BE2C (cell line): ENCODE measurements at regions not wholly inside any gene's neighbourhood (a gene's known extent, or its start where the extent isn't known, plus 50 kb on each side); places are given as distances from the start of the nearest gene placed in this dataset.

ENCODE experiments used
- DNase-seq: peaks from one replicate; pipeline ENCODE4 v3.0.0-alpha.2; 2020
- H3K27me3 ChIP-seq: fragments of 250-450 bp; sonication (Bioruptor Pico); 2 replicates; pipeline ENCODE4 v1.5.1; 2020; ENCODE audit warnings: mild to moderate bottlenecking
- H3K36me3 ChIP-seq: fragments of 250-450 bp; sonication (Bioruptor Pico); 2 replicates; pipeline ENCODE4 v1.5.1; 2020; ENCODE audit warnings: mild to moderate bottlenecking
- H3K4me1 ChIP-seq: fragments of 250-450 bp; sonication (Bioruptor Pico); 2 replicates; pipeline ENCODE4 v1.5.1; 2020
- H3K4me3 ChIP-seq: 2 replicates; pipeline ENCODE4 v1.5.1; 2011; ENCODE audit warnings: low read depth, low read length
- H3K9me3 ChIP-seq: fragments of 250-450 bp; sonication (Bioruptor Pico); 2 replicates; pipeline ENCODE4 v1.5.1; 2020
- TF ChIP-seq, protein P1 (sequence below): IDR thresholded peaks from 2 replicates; pipeline ENCODE4 v1.5.1; 2012; ENCODE audit warnings: mild to moderate bottlenecking, low read depth, low read length

DNA sequence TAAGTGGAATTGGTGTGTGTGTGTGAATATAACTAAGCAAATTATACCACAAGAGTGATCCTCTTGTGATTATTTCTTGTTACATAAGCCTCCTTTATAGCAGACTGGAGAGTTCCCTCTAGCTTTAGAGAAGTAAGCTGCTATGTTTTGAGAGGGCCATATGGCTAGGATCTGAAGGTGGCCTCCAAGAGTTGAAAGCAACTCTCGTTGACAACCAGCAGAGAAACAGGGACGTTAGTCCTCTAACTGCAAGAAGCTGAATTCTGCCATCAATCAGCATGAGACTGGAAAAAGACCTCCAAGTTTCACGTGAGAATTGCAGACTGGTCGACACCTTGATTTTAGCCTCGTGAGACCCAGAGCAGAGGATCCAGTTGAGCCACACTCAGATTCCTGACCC, 278.5 kb upstream of the ZNF717 start:
- Histone ChIP-seq H3K4me1 (no peaks in the 10 kb centered on the region), H3K36me3 (no peaks in the 10 kb centered on the region), H3K9me3 (no peaks in the 10 kb centered on the region), H3K4me3 (no peak overlapping the region), H3K27me3 (no peaks in the 10 kb centered on the region)
- no peak for DNase-seq
- TF ChIP-seq, protein P1, sequence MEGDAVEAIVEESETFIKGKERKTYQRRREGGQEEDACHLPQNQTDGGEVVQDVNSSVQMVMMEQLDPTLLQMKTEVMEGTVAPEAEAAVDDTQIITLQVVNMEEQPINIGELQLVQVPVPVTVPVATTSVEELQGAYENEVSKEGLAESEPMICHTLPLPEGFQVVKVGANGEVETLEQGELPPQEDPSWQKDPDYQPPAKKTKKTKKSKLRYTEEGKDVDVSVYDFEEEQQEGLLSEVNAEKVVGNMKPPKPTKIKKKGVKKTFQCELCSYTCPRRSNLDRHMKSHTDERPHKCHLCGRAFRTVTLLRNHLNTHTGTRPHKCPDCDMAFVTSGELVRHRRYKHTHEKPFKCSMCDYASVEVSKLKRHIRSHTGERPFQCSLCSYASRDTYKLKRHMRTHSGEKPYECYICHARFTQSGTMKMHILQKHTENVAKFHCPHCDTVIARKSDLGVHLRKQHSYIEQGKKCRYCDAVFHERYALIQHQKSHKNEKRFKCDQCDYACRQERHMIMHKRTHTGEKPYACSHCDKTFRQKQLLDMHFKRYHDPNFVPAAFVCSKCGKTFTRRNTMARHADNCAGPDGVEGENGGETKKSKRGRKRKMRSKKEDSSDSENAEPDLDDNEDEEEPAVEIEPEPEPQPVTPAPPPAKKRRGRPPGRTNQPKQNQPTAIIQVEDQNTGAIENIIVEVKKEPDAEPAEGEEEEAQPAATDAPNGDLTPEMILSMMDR, result no peak

DNA sequence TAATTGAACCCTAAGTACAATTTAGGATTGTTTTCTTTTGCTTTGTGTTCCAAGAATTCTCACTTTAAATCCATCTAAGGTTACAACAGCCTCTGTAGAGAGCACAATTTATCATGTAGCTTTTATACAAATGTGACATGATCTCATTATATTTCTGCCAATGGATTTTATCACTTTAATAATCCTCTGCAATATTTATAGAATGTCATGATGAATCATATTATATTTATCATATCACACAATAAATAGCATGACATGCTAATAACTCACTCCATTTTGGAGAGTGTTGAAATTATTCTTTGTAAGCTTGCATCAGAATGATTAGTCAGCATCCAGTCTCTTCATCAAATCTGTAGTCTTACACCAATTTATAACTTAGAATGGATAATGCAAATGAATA, 280.6 kb upstream of the ZNF717 start:
- no peak overlapping the region for H3K4me3 ChIP-seq
- no peak for DNase-seq
- no peaks in the 10 kb centered on the region for H3K27me3 ChIP-seq
- TF ChIP-seq, protein P1, result no peak
- no peaks in the 10 kb centered on the region for H3K4me1 ChIP-seq
- H3K9me3 ChIP-seq, result no peaks in the 10 kb centered on the region
- no peaks in the 10 kb centered on the region for H3K36me3 ChIP-seq

DNA sequence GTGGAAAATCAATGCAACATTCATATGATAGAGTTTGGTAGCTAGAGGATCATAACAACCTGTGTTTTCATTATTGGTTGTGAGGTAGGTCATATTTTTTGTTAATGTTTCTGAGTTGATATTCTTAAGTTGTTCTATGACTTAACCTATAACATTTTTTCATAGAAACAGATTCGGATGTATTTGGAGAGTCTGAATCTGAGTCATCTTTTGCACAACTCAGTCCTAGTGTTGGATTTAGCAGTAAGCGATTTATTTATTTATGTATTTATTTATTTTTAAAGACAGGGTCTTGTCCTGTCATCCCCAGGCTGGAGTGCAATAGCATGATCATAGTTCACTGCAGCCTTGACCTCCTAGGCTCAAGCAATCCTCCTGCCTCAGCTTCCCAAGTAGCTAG, 292.8 kb upstream of the ZNF717 start:
- no peaks in the 10 kb centered on the region for H3K9me3 ChIP-seq

DNA sequence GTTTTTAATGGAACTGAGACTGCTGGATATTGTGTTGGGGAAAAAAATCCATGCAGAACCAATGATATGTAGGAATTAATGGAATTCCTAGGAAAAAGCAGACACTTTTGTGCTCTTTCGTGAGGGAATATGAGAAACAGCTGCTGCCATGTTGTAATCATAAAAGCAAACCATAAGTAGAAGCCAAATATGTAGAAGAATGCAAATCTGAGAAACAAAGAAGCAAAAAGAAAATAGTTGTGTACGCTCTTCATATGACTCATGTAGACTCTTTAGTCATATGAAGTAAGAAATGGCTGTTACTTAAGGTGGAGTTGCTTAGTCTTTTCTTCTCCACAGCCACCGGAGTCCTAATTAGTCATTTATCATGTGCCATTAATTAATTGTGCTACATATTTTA, 298.6 kb upstream of the ZNF717 start:
- no peaks in the 10 kb centered on the region for H3K27me3 ChIP-seq
- no peak for DNase-seq
- TF ChIP-seq, protein P1, result no peak
- H3K9me3 ChIP-seq, result no peaks in the 10 kb centered on the region
- no peak overlapping the region for H3K4me3 ChIP-seq
- no peaks in the 10 kb centered on the region for H3K36me3 ChIP-seq
- no peaks in the 10 kb centered on the region for H3K4me1 ChIP-seq

More for the DNA sequence above, 292.8 kb upstream of the ZNF717 start:
- no peaks in the 10 kb centered on the region for H3K4me1 ChIP-seq
- no peaks in the 10 kb centered on the region for H3K27me3 ChIP-seq
- no peaks in the 10 kb centered on the region for H3K36me3 ChIP-seq
- TF ChIP-seq, protein P1, result no peak
- no peak overlapping the region for H3K4me3 ChIP-seq
- no peak for DNase-seq

DNA sequence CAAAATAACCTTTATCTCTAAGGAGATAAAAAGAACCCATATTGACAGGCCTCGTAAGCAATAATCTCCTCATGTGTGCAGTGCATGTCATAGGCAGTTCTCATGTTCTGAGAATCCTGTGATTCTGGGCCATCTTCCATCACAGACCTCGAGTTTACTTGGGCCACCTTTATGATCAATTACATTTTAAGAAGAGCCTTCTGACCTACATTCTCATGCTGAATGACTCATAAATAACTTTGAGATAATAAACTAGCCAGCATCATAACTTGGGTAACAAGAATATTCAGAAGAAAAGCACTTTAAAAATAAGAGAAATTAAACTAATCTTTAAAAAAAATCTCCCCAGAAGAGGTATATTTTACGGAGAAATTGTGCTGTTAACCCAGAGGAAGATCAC, 310.7 kb upstream of the ZNF717 start:
- DNase-seq, result no peak
- TF ChIP-seq, protein P1, result no peak
- Histone ChIP-seq H3K27me3 (no peaks in the 10 kb centered on the region), H3K4me3 (no peak overlapping the region), H3K4me1 (no peaks in the 10 kb centered on the region), H3K9me3 (no peaks in the 10 kb centered on the region), H3K36me3 (no peaks in the 10 kb centered on the region)

DNA sequence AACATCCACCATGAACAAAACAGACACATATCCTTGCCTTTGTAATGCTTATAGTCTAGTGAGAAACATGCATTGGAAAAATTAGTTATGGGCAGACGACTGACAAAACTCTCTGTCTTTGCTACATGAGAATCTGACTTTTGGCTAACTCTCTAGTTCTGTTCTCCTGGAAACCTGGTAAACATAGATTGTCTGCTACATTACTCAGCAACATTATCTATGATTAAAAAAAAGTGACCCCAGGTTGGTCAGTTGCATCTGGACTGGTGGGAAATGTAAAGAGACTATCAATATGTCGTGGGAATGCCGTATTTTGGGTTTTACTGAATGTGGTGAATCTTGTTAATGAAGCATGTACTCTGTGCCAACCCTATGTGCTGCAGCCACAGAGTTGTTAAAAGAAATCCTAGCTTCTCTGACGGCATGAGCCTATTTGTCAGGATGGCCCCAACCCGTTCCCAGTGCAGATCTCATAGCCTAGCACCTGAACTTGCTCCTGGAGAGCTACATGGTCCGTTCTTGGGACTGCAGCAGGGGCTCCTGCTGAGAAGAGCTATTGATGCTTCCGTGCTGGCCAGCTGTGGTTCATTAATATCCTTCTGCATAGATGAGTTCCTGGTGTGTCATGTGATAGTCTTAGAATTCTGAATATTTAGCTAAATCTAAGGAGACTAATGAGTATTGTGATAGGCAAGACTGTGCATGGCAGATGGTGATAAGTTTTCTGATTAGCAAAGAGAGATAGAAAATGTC, 311.7 kb upstream of the ZNF717 start:
- DNase-seq, result no peak
- Histone ChIP-seq H3K9me3 (no peaks in the 10 kb centered on the region), H3K4me3 (no peak overlapping the region), H3K36me3 (no peaks in the 10 kb centered on the region), H3K4me1 (no peaks in the 10 kb centered on the region), H3K27me3 (no peaks in the 10 kb centered on the region)
- TF ChIP-seq, protein P1, result no peak
